HEK293 (cell line): ENCODE measurements at regions not wholly inside any gene's neighbourhood (a gene's known extent, or its start where the extent isn't known, plus 50 kb on each side); places are given as distances from the start of the nearest gene placed in this dataset.

ENCODE experiments used
- CTCF ChIA-PET: fragments of 350-600 bp; formaldehyde crosslinking; extraction: SDS; loops from one replicate; lab custom pipeline; 2021; ENCODE audit warnings: antibody characterized with exemption; lab: Yijun Ruan, JAX
- POLR2A ChIA-PET: fragments of 300-600 bp; formaldehyde crosslinking; extraction: SDS; loops from one replicate; lab custom pipeline; 2020; ENCODE audit warnings: antibody characterized with exemption, inconsistent platforms; lab: Yijun Ruan, JAX
- H3K27ac ChIP-seq: fragments of 200-500 bp; sonication (Bioruptor generic); 2 replicates; pipeline ENCODE4 v1.5.1; 2014; ENCODE audit warnings: low read depth, low read length, control low read depth, inconsistent platforms; ENCODE audit errors: extremely low read depth
- H3K36me3 ChIP-seq, 2 experiments: fragments of 200-500 bp in 1 of 2; sonication (Bioruptor generic) in 1 of 2; 1 replicate in 1 of 2; 2 replicates in 1 of 2; pipeline ENCODE4 v1.5.1; 2014 to 2017; ENCODE audit warnings: inconsistent platforms in 2 of 2, low read length in 2 of 2; ENCODE audit not compliant: control insufficient read depth in 2 of 2, insufficient read depth in 1 of 2
- H3K4me1 ChIP-seq: fragments of 200-500 bp; sonication (Bioruptor generic); 2 replicates; pipeline ENCODE4 v1.5.1; 2014; ENCODE audit warnings: mild to moderate bottlenecking, low read length, inconsistent platforms; ENCODE audit not compliant: control insufficient read depth, insufficient read depth
- H3K4me3 ChIP-seq: 2 replicates; pipeline ENCODE4 v1.5.1; 2011; ENCODE audit warnings: low read depth, mild to moderate bottlenecking, control low read depth, low read length, moderate library complexity
- H3K9me3 ChIP-seq: fragments of 200-500 bp; sonication (Bioruptor generic); 2 replicates; pipeline ENCODE4 v1.5.1; 2014; ENCODE audit warnings: low read depth, low read length, inconsistent platforms; ENCODE audit not compliant: control insufficient read depth, insufficient read depth
- ATF2 ChIP-seq: fragments of 450-650 bp; formaldehyde crosslinking; IDR thresholded peaks from 2 replicates; pipeline ENCODE4 v1.5.1; 2016; ENCODE audit warnings: missing biosample characterization, missing genetic modification characterization, low read depth
- BCL11B ChIP-seq: fragments of 450-650 bp; formaldehyde crosslinking; IDR thresholded peaks from 2 replicates; pipeline ENCODE4 v1.5.1; 2016; ENCODE audit warnings: low read depth, missing biosample characterization, missing genetic modification characterization
- EGR2 ChIP-seq: fragments of 450-650 bp; formaldehyde crosslinking; IDR thresholded peaks from 2 replicates; pipeline ENCODE4 v1.5.1; 2016; ENCODE audit warnings: low read depth, missing biosample characterization, missing genetic modification characterization
- GLI2 ChIP-seq: fragments of 450-650 bp; formaldehyde crosslinking; IDR thresholded peaks from 2 replicates; pipeline ENCODE4; 2017; ENCODE audit warnings: missing biosample characterization, missing genetic modification characterization, low read depth, borderline replicate concordance
- HIC1 ChIP-seq: fragments of 450-650 bp; formaldehyde crosslinking; IDR thresholded peaks from 2 replicates; pipeline ENCODE4 v1.5.1; 2016; ENCODE audit warnings: missing biosample characterization, missing genetic modification characterization
- HOXA7 ChIP-seq: sonication (generic); formaldehyde crosslinking; IDR thresholded peaks from 2 replicates; pipeline ENCODE4 v1.8.1; 2022; ENCODE audit warnings: missing genetic modification reagents, borderline replicate concordance
- HOXD13 ChIP-seq: sonication (generic); formaldehyde crosslinking; IDR thresholded peaks from 2 replicates; pipeline ENCODE4 v1.8.0; 2022; ENCODE audit warnings: missing genetic modification reagents, borderline replicate concordance
- KLF10 ChIP-seq: fragments of 450-650 bp; IDR thresholded peaks from 2 replicates; pipeline ENCODE4 v1.5.1; 2018; ENCODE audit warnings: missing biosample characterization, mild to moderate bottlenecking, missing genetic modification characterization
- PRDM6 ChIP-seq: fragments of 450-650 bp; formaldehyde crosslinking; IDR thresholded peaks from 2 replicates; pipeline ENCODE4 v1.5.1; 2017; ENCODE audit warnings: missing biosample characterization, missing genetic modification characterization
- WT1 ChIP-seq: fragments of 450-650 bp; formaldehyde crosslinking; IDR thresholded peaks from 2 replicates; pipeline ENCODE4 v1.5.1; 2016; ENCODE audit warnings: missing biosample characterization, missing genetic modification characterization
- YY1 ChIP-seq: fragments of 450-650 bp; formaldehyde crosslinking; IDR thresholded peaks from 2 replicates; pipeline ENCODE4 v1.5.1; 2018; ENCODE audit warnings: missing biosample characterization, missing genetic modification characterization
- ZBTB21 ChIP-seq: fragments of 450-650 bp; formaldehyde crosslinking; IDR thresholded peaks from 2 replicates; pipeline ENCODE4 v1.5.1; 2017; ENCODE audit warnings: missing biosample characterization, missing genetic modification characterization
- ZBTB49 ChIP-seq: fragments of 450-650 bp; formaldehyde crosslinking; IDR thresholded peaks from 2 replicates; pipeline ENCODE4 v1.5.1; 2016; ENCODE audit warnings: missing biosample characterization, missing genetic modification characterization, low read depth
- ZBTB6 ChIP-seq: fragments of 450-650 bp; formaldehyde crosslinking; IDR thresholded peaks from 2 replicates; pipeline ENCODE4 v1.5.1; 2017; ENCODE audit warnings: missing biosample characterization, missing genetic modification characterization
- ZFP41 ChIP-seq: fragments of 450-650 bp; formaldehyde crosslinking; IDR thresholded peaks from 2 replicates; pipeline ENCODE4 v1.5.1; 2016; ENCODE audit warnings: missing biosample characterization, missing genetic modification characterization, borderline replicate concordance
- ZFP69B ChIP-seq: fragments of 450-650 bp; formaldehyde crosslinking; IDR thresholded peaks from 2 replicates; pipeline ENCODE4 v1.5.1; 2016; ENCODE audit warnings: missing biosample characterization, missing genetic modification characterization
- ZNF138 ChIP-seq: fragments of 450-650 bp; formaldehyde crosslinking; IDR thresholded peaks from 2 replicates; pipeline ENCODE4 v1.5.1; 2016; ENCODE audit warnings: missing biosample characterization, missing genetic modification characterization, borderline replicate concordance
- ZNF157 ChIP-seq: fragments of 450-650 bp; formaldehyde crosslinking; IDR thresholded peaks from 2 replicates; pipeline ENCODE4 v1.5.1; 2016; ENCODE audit warnings: missing biosample characterization, missing genetic modification characterization
- ZNF169 ChIP-seq: fragments of 450-650 bp; formaldehyde crosslinking; IDR thresholded peaks from 2 replicates; pipeline ENCODE4 v1.5.1; 2016; ENCODE audit warnings: missing biosample characterization, missing genetic modification characterization
- ZNF266 ChIP-seq: fragments of 450-650 bp; formaldehyde crosslinking; IDR thresholded peaks from 2 replicates; pipeline ENCODE4 v1.5.1; 2016; ENCODE audit warnings: missing biosample characterization, missing genetic modification characterization, low read depth
- ZNF514 ChIP-seq: fragments of 450-650 bp; formaldehyde crosslinking; IDR thresholded peaks from 2 replicates; pipeline ENCODE4 v1.5.1; 2016; ENCODE audit warnings: missing biosample characterization, missing genetic modification characterization
- ZNF530 ChIP-seq: fragments of 450-650 bp; formaldehyde crosslinking; IDR thresholded peaks from 2 replicates; pipeline ENCODE4 v1.5.1; 2016; ENCODE audit warnings: low read depth, missing biosample characterization, missing genetic modification characterization
- ZNF548 ChIP-seq: fragments of 450-650 bp; formaldehyde crosslinking; IDR thresholded peaks from 2 replicates; pipeline ENCODE4 v1.5.1; 2016; ENCODE audit warnings: missing biosample characterization, missing genetic modification characterization
- ZNF558 ChIP-seq: fragments of 450-650 bp; formaldehyde crosslinking; IDR thresholded peaks from 2 replicates; pipeline ENCODE4 v1.5.1; 2016; ENCODE audit warnings: missing biosample characterization, missing genetic modification characterization
- ZNF621 ChIP-seq: fragments of 450-650 bp; formaldehyde crosslinking; IDR thresholded peaks from 2 replicates; pipeline ENCODE4 v1.5.1; 2017; ENCODE audit warnings: missing biosample characterization, missing genetic modification characterization
- ZNF629 ChIP-seq: fragments of 450-650 bp; formaldehyde crosslinking; IDR thresholded peaks from 2 replicates; pipeline ENCODE4 v1.5.1; 2017; ENCODE audit warnings: missing biosample characterization, missing genetic modification characterization
- ZNF664 ChIP-seq: fragments of 450-650 bp; formaldehyde crosslinking; IDR thresholded peaks from 2 replicates; pipeline ENCODE4 v1.5.1; 2016; ENCODE audit warnings: missing biosample characterization, missing genetic modification characterization
- ZNF747 ChIP-seq: fragments of 450-650 bp; formaldehyde crosslinking; IDR thresholded peaks from 2 replicates; pipeline ENCODE4 v1.5.1; 2016; ENCODE audit warnings: missing biosample characterization, missing genetic modification characterization
- ZNF776 ChIP-seq: fragments of 450-650 bp; formaldehyde crosslinking; IDR thresholded peaks from 2 replicates; pipeline ENCODE4 v1.5.0; 2017; ENCODE audit warnings: missing biosample characterization, missing genetic modification characterization, borderline replicate concordance

- no peaks in the 10 kb centered on the region for H3K36me3 ChIP-seq
- ChIA-PET POLR2A (no interaction called here), CTCF (no interaction called here)
- H3K4me1 ChIP-seq: no peaks in the 10 kb centered on the region
- H3K27ac ChIP-seq: no peak overlapping the region
- H3K4me3 ChIP-seq: no peak overlapping the region
- TF ChIP-seq ZNF664 (tag by site-specific recombination): no peak
- TF ChIP-seq ZNF138: no peak
- no peak for TF ChIP-seq ZNF621 (tag by site-specific recombination)
- no peak for TF ChIP-seq HOXA7 (CRISPR knock-in tag)
- no peak for TF ChIP-seq ZBTB21 (tag by site-specific recombination)
- no peak for TF ChIP-seq ZNF776 (tag by site-specific recombination)
- TF ChIP-seq KLF10: no peak
- TF ChIP-seq ZBTB6 (tag by site-specific recombination): no peak
- TF ChIP-seq PRDM6 (tag by site-specific recombination): no peak
- no peak for TF ChIP-seq ZNF629 (tag by site-specific recombination)
- TF ChIP-seq GLI2 (tag by site-specific recombination): no peak
- no peak for TF ChIP-seq ZNF558 (tag by site-specific recombination)
- no peak for TF ChIP-seq ZNF530
- no peak for TF ChIP-seq YY1 (tag by site-specific recombination)
- TF ChIP-seq ATF2 (tag by site-specific recombination): no peak
- H3K9me3 ChIP-seq: no peaks in the 10 kb centered on the region
Observed at GRCh38 chr11:115075356-115075755, 397.0 kb downstream of the NXPE2 start.

GRCh38 chr11:115077740-115078139 lies 399.4 kb downstream of the NXPE2 start:
- CTCF ChIA-PET: no interaction called here
- POLR2A ChIA-PET: no interaction called here

More at GRCh38 chr11:115077740-115078139, 399.4 kb downstream of the NXPE2 start:
- TF ChIP-seq BCL11B (no peak), ZFP41 (tag by site-specific recombination) (no peak), ZFP69B (tag by site-specific recombination) (no peak), ZBTB49 (tag by site-specific recombination) (no peak), ZNF514 (no peak), ZNF157 (no peak), HOXD13 (CRISPR knock-in tag) (no peak), ZNF747 (tag by site-specific recombination) (no peak), EGR2 (no peak), ZNF169 (tag by site-specific recombination) (no peak), ZNF548 (no peak), ZNF266 (tag by site-specific recombination) (no peak), HIC1 (tag by site-specific recombination) (no peak), WT1 (no peak)
- no peaks in the 10 kb centered on the region for H3K4me1 ChIP-seq
- no peaks in the 10 kb centered on the region for H3K9me3 ChIP-seq
- H3K36me3 ChIP-seq: no peaks in the 10 kb centered on the region
- H3K4me3 ChIP-seq: no peak overlapping the region
- no peak overlapping the region for H3K27ac ChIP-seq
